DOHH2 (cell line): ENCODE measurements at regions not wholly inside any gene's neighbourhood (a gene's known extent, or its start where the extent isn't known, plus 50 kb on each side); places are given as distances from the start of the nearest gene placed in this dataset.

Source experiments
- EZH2phosphoT487 ChIP-seq: fragments of 200-600 bp; sonication (generic); IDR thresholded peaks from 2 replicates; pipeline ENCODE4 v1.6.1; 2017; ENCODE audit warnings: borderline replicate concordance, mild to moderate bottlenecking, antibody characterized with exemption, low read length, moderate library complexity, mixed read lengths
- TF ChIP-seq, protein P1 (sequence below): fragments of 200-600 bp; sonication (generic); IDR thresholded peaks from one replicate; pipeline ENCODE4 v1.5.1; 2014; ENCODE audit warnings: antibody characterized with exemption, mild to moderate bottlenecking, low read depth, low read length; ENCODE audit not compliant: poor library complexity, severe bottlenecking

DNA sequence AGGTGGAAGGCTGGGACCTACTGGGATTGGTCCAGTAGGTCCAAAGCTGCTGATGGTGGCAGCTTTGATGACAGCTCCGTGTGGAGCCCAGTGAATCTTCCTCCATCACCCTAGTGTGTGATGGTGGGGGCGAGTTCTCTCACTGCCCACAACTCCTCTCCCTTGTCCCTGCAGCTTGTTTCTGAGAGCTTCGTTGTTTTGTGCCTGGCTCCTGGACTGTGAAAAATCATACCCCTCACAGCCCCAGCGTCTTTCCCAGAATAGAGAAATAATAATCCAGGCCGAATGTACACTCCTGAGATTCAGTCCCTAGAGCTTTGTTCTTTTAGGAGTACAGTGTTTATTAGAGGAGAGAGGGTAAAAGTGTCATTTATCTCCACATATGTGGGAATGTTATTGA, 372.2 kb downstream of the ENC1 start:
- TF ChIP-seq EZH2phosphoT487, result no peak
- TF ChIP-seq, protein P1, sequence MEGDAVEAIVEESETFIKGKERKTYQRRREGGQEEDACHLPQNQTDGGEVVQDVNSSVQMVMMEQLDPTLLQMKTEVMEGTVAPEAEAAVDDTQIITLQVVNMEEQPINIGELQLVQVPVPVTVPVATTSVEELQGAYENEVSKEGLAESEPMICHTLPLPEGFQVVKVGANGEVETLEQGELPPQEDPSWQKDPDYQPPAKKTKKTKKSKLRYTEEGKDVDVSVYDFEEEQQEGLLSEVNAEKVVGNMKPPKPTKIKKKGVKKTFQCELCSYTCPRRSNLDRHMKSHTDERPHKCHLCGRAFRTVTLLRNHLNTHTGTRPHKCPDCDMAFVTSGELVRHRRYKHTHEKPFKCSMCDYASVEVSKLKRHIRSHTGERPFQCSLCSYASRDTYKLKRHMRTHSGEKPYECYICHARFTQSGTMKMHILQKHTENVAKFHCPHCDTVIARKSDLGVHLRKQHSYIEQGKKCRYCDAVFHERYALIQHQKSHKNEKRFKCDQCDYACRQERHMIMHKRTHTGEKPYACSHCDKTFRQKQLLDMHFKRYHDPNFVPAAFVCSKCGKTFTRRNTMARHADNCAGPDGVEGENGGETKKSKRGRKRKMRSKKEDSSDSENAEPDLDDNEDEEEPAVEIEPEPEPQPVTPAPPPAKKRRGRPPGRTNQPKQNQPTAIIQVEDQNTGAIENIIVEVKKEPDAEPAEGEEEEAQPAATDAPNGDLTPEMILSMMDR, result no peak
